ENCODE measurements at regions not wholly inside any gene's neighbourhood (a gene's known extent, or its start where the extent isn't known, plus 50 kb on each side); places are given as distances from the start of the nearest gene placed in this dataset.
A peak's percentile ranks its signal among the peaks of the same experiment; 100 is the strongest.

GRCh38 chr9:3049636-3050035 is 205.7 kb upstream of the PUM3 start:
- no peak for DNase-seq

- no peak for DNase-seq
Measured at GRCh38 chr9:3047912-3048311, 204.0 kb upstream of the PUM3 start.

DNA sequence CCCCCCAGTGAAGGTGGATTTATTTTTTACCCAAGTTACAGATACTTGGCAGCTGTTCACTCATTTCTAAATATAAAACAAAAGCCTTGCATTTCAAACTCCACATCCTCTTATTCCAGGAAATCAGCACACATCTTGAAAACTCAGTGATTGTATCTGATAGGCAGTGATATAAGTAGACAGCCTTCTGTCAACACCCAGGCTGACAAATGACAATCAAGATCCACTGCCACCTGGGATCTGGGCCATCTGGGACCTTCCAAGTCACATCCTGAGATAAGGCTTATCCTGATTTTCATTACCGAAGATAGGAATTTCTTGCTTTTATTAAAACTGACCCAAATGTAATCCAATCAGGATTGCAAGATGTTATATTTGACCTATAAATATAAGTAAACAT is 201.3 kb upstream of the PUM3 start:
- peak; percentile 16 for DNase-seq

GRCh38 chr9:3043369-3043768 is 199.5 kb upstream of the PUM3 start:
- DNase-seq, result no peak

DNA sequence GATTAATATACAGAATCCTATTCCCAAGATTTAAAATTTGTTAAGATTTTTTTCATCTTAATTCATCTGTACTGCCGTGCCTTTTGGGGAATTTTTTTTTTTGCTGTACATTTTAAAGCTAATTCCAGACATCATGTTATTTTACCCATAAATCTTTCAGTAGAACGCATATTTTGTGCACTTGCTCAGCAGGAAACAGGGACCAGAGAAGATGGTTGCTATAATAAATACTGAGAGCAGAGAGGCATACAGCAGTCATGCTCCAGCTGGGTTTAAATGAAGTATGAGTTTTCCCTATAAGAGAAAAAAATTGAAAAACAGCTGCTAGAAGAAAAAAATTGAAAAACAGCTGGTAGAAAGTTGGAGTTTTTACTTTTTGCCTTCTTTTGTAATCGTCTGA is 196.9 kb upstream of the PUM3 start:
- no peak for DNase-seq

GRCh38 chr9:3036333-3036700 is 192.4 kb upstream of the PUM3 start:
- DNase-seq, result no peak

- DNase-seq, result no peak
Measured at GRCh38 chr9:3035579-3036332, 191.9 kb upstream of the PUM3 start.

- no peak for DNase-seq
Measured at GRCh38 chr9:3032898-3033297, 189.0 kb upstream of the PUM3 start.

GRCh38 chr9:3028535-3028934 is 184.6 kb upstream of the PUM3 start:
- DNase-seq, result no peak

GRCh38 chr9:3027210-3027609 is 183.3 kb upstream of the PUM3 start:
- DNase-seq, result no peak

GRCh38 chr9:3023449-3023848 is 179.6 kb upstream of the PUM3 start:
- no peak for DNase-seq

DNA sequence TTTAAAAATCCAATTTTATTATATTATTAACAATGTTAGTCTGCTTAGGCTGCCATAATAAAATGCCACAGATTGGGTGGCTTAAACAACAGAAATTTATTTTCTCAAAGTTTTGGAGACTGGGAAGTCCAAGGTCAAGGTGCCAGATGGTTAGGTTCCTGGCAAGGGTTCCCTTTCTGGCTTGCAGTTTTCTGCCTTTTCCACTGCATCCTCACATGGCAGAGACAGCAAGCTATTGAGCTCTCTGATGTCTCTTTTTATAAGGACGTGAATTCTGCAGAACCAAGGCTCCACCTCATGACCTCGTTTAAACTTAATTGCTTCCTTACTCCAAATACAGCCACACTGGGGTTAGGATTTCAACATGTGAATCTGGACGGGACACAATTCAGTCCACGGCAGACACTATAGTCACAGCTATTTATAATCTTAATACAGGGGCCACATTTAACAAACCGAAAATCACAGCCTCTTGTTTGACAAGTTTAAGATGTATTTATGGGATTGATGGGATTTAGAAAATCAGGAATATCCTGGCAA is 174.9 kb upstream of the PUM3 start:
- no peak for DNase-seq

GRCh38 chr9:3018071-3018470 is 174.2 kb upstream of the PUM3 start:
- DNase-seq, result no peak

DNA sequence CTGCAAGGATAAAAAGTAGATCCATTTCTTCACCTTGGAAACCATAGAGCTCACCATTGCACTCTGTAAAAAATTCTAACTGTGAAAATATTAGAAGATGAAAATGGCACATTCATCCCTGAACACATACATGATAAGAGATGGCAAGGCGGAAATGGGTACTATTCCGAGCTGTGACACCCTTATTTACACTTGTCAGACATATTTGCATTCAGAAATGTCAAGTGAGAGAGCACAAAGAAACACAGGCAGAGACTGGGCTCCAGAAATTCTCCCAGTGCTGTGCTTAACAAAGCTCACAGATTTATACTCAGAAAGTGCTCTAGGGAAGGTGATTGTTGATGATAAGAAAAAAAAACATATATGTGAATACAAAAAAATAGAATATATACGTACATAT is 170.3 kb upstream of the PUM3 start:
- DNase-seq, result no peak

DNA sequence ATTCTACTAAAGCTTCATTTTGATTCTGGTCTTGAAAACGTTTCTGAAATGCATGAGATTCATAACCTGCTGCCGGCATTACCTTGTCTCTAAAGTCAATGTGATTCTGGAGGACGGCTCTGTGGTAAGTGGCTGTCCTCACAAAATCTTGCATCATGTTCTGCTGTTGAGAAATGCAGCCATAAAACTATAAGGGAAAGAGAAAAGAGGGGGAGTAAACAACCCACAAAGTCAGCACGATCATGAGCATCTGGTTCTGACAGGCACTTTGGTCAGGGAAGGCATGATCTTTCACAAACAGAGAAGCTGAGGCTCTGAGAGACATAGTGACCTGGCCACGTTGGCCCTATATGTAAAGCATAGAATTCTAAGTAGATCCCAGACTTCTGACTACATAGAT is 168.9 kb upstream of the PUM3 start:
- peak; percentile 53 for DNase-seq

DNA sequence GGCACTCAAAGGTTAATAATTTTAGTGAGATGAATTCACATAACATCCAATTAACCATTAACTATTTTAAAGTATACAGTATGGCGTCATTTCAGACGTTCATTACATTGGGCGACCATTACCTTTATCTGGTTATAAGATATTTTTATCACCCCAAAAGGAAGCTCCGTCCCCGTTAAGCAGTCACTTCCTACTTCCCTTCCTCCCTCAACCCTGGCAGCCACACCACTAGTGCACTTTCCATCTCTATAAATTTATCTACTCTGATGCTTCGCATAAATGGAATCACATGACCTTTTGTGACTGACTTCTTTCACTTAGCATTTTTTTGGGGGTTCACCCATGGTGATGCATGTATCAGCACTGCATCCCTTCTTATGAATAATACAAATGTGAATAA is 168.3 kb upstream of the PUM3 start:
- DNase-seq, result peak; percentile 17

- no peak for DNase-seq
Measured at GRCh38 chr9:3008091-3008490, 164.2 kb upstream of the PUM3 start.

DNA sequence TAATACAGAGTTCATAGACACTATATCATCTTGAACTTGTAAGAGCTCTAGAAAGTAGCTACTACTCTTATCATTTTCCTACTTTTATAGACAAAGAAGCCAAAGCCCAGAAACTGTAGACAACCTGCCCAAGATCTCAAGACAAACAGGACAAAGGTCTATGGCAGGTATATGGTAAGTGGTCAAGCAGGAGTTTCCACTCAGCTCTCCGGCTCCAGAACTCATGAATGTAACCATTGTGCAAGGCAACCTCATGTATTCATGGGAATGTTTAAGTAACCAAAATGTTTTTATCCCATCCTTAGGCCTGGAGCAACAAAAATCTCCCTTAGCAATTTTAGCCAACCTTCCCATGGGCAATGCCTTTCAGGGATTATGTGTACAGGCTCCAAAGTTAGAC is 163.4 kb upstream of the PUM3 start:
- DNase-seq, result no peak

- no peak for DNase-seq
Measured at GRCh38 chr9:3006851-3007250, 163.0 kb upstream of the PUM3 start.

- no peak for DNase-seq
Measured at GRCh38 chr9:3004572-3004971, 160.7 kb upstream of the PUM3 start.

GRCh38 chr9:3001311-3001710 is 157.4 kb upstream of the PUM3 start:
- DNase-seq, result no peak

DNA sequence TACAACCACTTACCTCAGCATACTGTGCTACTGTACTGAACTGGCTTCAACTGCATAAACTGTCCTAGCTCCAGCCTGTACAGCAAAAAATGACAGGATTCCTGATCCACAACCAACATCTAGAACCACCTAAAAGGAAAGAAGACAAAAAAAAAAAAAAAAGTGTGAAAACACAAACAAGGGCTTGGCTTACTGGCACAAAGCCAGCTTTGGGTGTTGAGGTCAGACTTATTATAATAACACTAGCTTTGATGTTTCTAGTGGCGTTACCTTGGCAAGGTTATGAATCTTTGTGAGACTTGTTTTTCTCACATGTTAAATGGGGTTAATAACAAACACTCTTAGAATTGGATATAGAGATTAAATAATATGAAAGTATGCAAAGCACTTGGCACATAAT is 148.5 kb upstream of the PUM3 start:
- DNase-seq, result no peak

DNA sequence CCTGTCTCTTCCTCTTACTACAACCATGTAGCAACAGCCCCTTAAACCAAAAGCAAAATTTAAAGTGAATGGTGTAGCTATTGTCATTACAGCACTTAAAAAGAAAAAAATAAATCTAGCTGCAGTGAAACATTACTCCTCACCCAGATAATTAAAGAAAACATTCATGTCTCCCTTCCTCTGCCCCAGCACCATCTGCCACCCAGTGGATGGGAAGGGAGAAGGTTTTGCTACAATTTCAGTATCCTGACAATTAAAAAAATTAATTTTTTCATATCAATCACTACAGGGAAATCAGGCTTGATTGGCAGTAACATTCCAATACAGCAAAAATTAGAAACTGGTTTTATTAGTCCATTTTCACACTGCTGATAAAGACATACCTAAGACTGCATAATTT is 147.4 kb upstream of the PUM3 start:
- no peak for DNase-seq

GRCh38 chr9:2987679-2988078 is 143.8 kb upstream of the PUM3 start:
- no peak for DNase-seq

DNA sequence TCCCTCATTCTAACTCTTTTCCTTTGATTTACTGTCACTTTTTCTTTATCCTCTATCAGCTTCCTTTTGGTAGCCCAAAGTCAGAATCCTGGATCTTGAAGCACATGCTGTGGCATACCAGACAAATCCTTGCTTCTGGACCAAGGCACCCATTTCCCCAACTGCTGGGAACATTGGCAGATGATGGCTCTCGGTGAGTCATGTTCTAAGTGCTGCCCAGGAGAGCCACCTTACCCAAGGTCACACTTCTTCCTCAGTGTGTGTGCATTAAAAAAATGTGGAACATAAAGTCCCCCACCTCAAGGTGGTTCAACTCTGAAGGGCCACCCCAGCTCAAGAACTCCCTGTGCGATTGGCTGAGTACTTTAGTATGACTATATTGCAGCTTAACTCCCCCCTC is 141.4 kb upstream of the PUM3 start:
- DNase-seq, result no peak
